K562 (cell line): ENCODE measurements at regions not wholly inside any gene's neighbourhood (a gene's known extent, or its start where the extent isn't known, plus 50 kb on each side); places are given as distances from the start of the nearest gene placed in this dataset.
"Not testable (repeated sequence)": the region's sequence is repeated elsewhere in the genome, so short reads cannot be mapped to it uniquely, and the experiment has no call there.

Experiments used
- BCL6 ChIP-seq: fragments of 250-450 bp; sonication (Bioruptor Pico); IDR thresholded peaks from 2 replicates; pipeline ENCODE4 v1.4.0; 2020
- EZH2 ChIP-seq: IDR thresholded peaks from 2 replicates; pipeline ENCODE4 v1.6.1; 2012; ENCODE audit warnings: low read depth, mild to moderate bottlenecking, inconsistent platforms, low read length, borderline replicate concordance
- POLR2A ChIP-seq: fragments of 450-650 bp; conservative IDR thresholded peaks from 2 replicates; pipeline ENCODE4 v1.6.1; 2016
- TCF7 ChIP-seq: sonication (generic); IDR thresholded peaks from 2 replicates; pipeline ENCODE4 v1.6.1; 2016; ENCODE audit warnings: antibody characterized with exemption, borderline replicate concordance
- TCF7L2 ChIP-seq: fragments of 150-350 bp; IDR thresholded peaks from 2 replicates; pipeline ENCODE4 v1.6.1; 2016; ENCODE audit warnings: low read depth, mild to moderate bottlenecking, low read length, moderate library complexity

DNA sequence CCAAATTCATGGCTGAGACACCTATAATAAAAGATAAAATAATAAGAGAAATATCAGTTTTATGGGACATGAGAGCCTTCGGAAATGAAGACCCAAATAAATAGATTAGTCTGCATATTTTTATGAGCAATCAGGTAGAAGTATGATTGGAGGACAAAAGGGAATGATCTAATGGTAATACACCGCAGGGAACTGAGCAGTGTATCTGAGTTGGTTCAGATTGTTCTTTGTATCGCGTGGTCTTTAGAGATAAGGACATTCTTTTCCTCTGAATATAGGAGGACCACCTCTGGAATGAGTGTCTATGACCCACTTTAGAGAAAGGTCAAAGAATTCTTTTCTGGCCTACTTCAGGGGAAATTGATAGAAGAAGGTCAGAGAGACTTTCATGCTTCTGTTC lies 801.8 kb upstream of the CHD1 start:
- TF ChIP-seq EZH2; TCF7L2; BCL6 (CRISPR knock-in tag); POLR2A; TCF7: not testable (repeated sequence)
